ENCODE measurements at regions not wholly inside any gene's neighbourhood (a gene's known extent, or its start where the extent isn't known, plus 50 kb on each side); places are given as distances from the start of the nearest gene placed in this dataset.

DNA sequence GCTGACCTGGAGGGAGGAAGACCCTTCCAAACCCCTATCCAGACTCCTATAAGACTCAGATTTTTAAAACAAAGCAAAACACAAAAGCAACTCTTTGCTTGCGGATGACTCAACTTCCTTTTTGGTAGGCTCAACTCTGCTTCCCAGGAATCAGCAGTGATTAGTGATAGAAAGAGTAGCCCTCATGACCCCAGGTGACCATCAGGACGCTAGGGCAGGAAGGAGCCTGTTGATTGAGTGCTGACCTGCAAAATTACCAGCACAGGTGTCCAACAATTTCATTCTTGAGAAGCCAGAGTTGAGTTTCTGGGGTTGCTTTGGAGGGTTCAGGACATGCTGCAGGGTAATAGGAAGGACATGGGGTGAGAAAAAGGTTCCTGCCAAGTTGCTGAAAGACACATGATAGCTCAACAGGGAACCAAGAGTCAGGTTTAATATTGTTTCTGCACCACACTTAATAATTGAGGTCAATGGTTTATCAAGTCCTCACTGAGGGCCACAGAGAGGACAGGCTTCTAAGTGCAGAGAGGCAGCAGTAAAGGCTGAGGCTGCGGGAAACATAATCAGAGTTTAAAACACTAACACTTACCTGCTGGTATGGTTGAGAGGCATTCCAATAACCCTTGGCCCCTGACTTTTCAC is 67.4 kb upstream of the BMP2 start:
- Histone ChIP-seq H3K9me2 (no peaks in the 10 kb centered on the region), H3K79me2 (ENCODE audit: insufficient read depth) (no peaks in the 10 kb centered on the region), H3K4me3 (ENCODE audit: low read depth in 2 of 2, low read length in 1 of 2) (no peak overlapping the region), H3K36me3 (replicated peaks in 1 of 2; ENCODE audit: control insufficient read depth in 1 of 2, insufficient read depth in 2 of 2, low read length in 1 of 2) (no peaks in the 10 kb centered on the region), H3K27me3 (ENCODE audit: insufficient read depth) (no peaks in the 10 kb centered on the region), H3K9me3 (no peaks in the 10 kb centered on the region), H3F3A (replicated peaks; ENCODE audit: insufficient read depth) (peaks cover 6% of the 10 kb centered on the region), H2AFZ (ENCODE audit: low read depth) (no peak overlapping the region), H4K20me1 (ENCODE audit: insufficient read depth) (no peaks in the 10 kb centered on the region), H3K4me2 (no peak overlapping the region), H3K4me1 (ENCODE audit: control insufficient read depth in 1 of 2, insufficient read depth in 2 of 2, low read depth in 1 of 2, low read length in 1 of 2) (no peaks in the 10 kb centered on the region), H3K9ac (no peak overlapping the region), H3K27ac (ENCODE audit: low read depth in 2 of 2, low read length in 1 of 2) (no peak overlapping the region)
- no peak for DNase-seq
- 14% methylated on average over 3 of the region's 3 CpGs for WGBS (ENCODE audit: low lambda C conversion rate)
- no peak for TF ChIP-seq TCF12 (IDR thresholded peaks at IDR 0.05)
- TF ChIP-seq, protein P1, sequence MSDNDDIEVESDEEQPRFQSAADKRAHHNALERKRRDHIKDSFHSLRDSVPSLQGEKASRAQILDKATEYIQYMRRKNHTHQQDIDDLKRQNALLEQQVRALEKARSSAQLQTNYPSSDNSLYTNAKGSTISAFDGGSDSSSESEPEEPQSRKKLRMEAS (IDR thresholded peaks at IDR 0.05; ENCODE audit: low read depth), result no peak
- no peak for TF ChIP-seq RXRA (IDR thresholded peaks at IDR 0.05; ENCODE audit: borderline replicate concordance, low read depth)
- POLR2A ChIA-PET, result no interaction called here
- CTCF ChIA-PET, result no interaction called here

DNA sequence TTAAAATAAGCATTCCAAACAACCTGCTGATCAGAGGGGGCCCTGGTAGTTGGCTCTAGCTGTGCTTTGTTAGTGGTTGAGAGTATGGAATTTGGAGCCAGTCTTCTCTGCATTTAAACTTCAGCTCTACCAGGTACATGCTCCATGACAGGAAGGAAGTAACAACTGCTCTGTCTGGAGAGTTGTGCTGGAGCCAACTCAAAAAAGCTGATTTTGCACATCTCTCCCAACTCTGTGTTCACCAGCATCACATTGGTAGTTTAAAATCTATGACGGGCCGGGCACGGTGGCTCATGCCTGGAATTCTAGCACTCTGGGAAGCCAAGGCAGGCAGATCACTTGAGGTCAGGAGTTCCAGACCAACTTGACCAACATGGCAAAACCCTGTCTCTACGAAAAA is 68.8 kb upstream of the BMP2 start:
- Histone ChIP-seq H3K79me2 (ENCODE audit: insufficient read depth) (no peaks in the 10 kb centered on the region), H3K36me3 (replicated peaks in 1 of 2; ENCODE audit: control insufficient read depth in 1 of 2, insufficient read depth in 2 of 2, low read length in 1 of 2) (no peaks in the 10 kb centered on the region), H3K4me2 (no peak overlapping the region), H3K4me1 (ENCODE audit: control insufficient read depth in 1 of 2, insufficient read depth in 2 of 2, low read depth in 1 of 2, low read length in 1 of 2) (no peaks in the 10 kb centered on the region), H3K9ac (no peak overlapping the region), H3K27ac (ENCODE audit: low read depth in 2 of 2, low read length in 1 of 2) (no peak overlapping the region), H2AFZ (ENCODE audit: low read depth) (no peak overlapping the region), H3K9me3 (no peaks in the 10 kb centered on the region), H4K20me1 (ENCODE audit: insufficient read depth) (no peaks in the 10 kb centered on the region), H3K27me3 (ENCODE audit: insufficient read depth) (no peaks in the 10 kb centered on the region), H3F3A (replicated peaks; ENCODE audit: insufficient read depth) (peaks cover 2% of the 10 kb centered on the region), H3K9me2 (no peaks in the 10 kb centered on the region), H3K4me3 (ENCODE audit: low read depth in 2 of 2, low read length in 1 of 2) (no peak overlapping the region)
- 50% methylated on average over 4 of the region's 4 CpGs for WGBS (ENCODE audit: low lambda C conversion rate)
- no peak for DNase-seq
- ChIA-PET POLR2A (no interaction called here), CTCF (interaction anchor here (0.8 kb wide), 1 partner anchor 25 kb away, joined by 3 read pairs; no protein-coding TSS in a partner anchor)
- TF ChIP-seq TEAD4 (IDR thresholded peaks at IDR 0.05; ENCODE audit: borderline replicate concordance, insufficient read depth) (no peak), RFX5 (IDR thresholded peaks at IDR 0.05; ENCODE audit: low read length) (no peak), JUND (IDR thresholded peaks at IDR 0.05) (no peak), CHD2 (IDR thresholded peaks at IDR 0.05; ENCODE audit: low read length, partially characterized antibody) (no peak), POLR2AphosphoS5 (IDR thresholded peaks at IDR 0.05; ENCODE audit: low read depth, low read length) (no peak), YY1 (IDR thresholded peaks at IDR 0.05; ENCODE audit: low read depth) (no peak), RCOR1 (IDR thresholded peaks at IDR 0.05; ENCODE audit: low read length) (no peak), FOXM1 (IDR thresholded peaks at IDR 0.05; ENCODE audit: low read depth) (no peak)
- TF ChIP-seq, protein P2, sequence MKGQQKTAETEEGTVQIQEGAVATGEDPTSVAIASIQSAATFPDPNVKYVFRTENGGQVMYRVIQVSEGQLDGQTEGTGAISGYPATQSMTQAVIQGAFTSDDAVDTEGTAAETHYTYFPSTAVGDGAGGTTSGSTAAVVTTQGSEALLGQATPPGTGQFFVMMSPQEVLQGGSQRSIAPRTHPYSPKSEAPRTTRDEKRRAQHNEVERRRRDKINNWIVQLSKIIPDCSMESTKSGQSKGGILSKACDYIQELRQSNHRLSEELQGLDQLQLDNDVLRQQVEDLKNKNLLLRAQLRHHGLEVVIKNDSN (IDR thresholded peaks at IDR 0.05; ENCODE audit: borderline replicate concordance, low read depth), result no peak

DNA sequence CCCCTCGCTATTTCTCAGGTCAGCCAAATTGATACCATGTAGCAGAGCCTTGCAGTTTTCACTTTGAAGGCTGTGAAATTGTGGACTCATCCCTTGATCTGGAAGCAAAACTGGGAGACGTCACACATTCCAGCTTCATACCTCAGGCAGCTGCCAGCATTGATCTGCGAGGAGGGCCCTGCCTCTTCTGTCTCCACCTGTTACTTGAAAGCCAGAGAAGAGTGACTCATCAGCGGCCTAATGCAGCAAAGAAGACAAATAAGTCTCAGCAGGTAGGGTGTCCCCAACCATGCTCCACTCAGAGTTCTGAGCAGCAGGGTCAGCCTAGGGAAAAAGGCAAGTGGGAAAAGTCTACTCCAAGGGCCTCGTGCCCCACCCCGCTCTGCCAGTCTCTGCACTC is 69.4 kb upstream of the BMP2 start:
- ChIA-PET POLR2A (no interaction called here), CTCF (interaction anchor here (0.8 kb wide), 1 partner anchor 24 kb away, joined by 3 read pairs; no protein-coding TSS in a partner anchor)
- no peaks in the 10 kb centered on the region for H3F3A ChIP-seq (replicated peaks; ENCODE audit: insufficient read depth)
- H3K27ac ChIP-seq (ENCODE audit: low read depth in 2 of 2, low read length in 1 of 2), result no peak overlapping the region
- no peaks in the 10 kb centered on the region for H3K27me3 ChIP-seq (ENCODE audit: insufficient read depth)
- H3K9ac ChIP-seq, result no peak overlapping the region
- H3K4me2 ChIP-seq, result no peak overlapping the region
- 19% methylated on average over 6 of the region's 6 CpGs for WGBS (ENCODE audit: low lambda C conversion rate)
- no peak for DNase-seq
- no peaks in the 10 kb centered on the region for H3K9me2 ChIP-seq
- no peaks in the 10 kb centered on the region for H3K4me1 ChIP-seq (ENCODE audit: control insufficient read depth in 1 of 2, insufficient read depth in 2 of 2, low read depth in 1 of 2, low read length in 1 of 2)
- no peak overlapping the region for H3K4me3 ChIP-seq (ENCODE audit: low read depth in 2 of 2, low read length in 1 of 2)
- H3K79me2 ChIP-seq (ENCODE audit: insufficient read depth), result no peaks in the 10 kb centered on the region
- TF ChIP-seq FOXJ3 (CRISPR knock-in tag; IDR thresholded peaks at IDR 0.05) (no peak), POLR2AphosphoS5 (IDR thresholded peaks at IDR 0.05; ENCODE audit: low read depth, low read length) (no peak), RXRA (IDR thresholded peaks at IDR 0.05; ENCODE audit: borderline replicate concordance, low read depth) (no peak)
- no peaks in the 10 kb centered on the region for H4K20me1 ChIP-seq (ENCODE audit: insufficient read depth)
- H3K36me3 ChIP-seq (replicated peaks in 1 of 2; ENCODE audit: control insufficient read depth in 1 of 2, insufficient read depth in 2 of 2, low read length in 1 of 2), result no peaks in the 10 kb centered on the region
- H2AFZ ChIP-seq (ENCODE audit: low read depth), result no peak overlapping the region
- H3K9me3 ChIP-seq, result no peaks in the 10 kb centered on the region

All from SK-N-SH (cell line).